HCT116 (cell line): ENCODE measurements at regions not wholly inside any gene's neighbourhood (a gene's known extent, or its start where the extent isn't known, plus 50 kb on each side); places are given as distances from the start of the nearest gene placed in this dataset.

Experiments
- ATAC-seq: fragments of 200-7000 bp; cut with Tn5 transposase; 2 replicates; pipeline ENCODE4 v1.9.1; 2020; ENCODE audit warnings: mild to moderate bottlenecking, moderate library complexity
- BruUV-seq: library from RNA; stranded (reverse); fragments of 400-500 nt; replicated peaks from 2 replicates; lab custom pipeline; 2021; lab: Mats Ljungman, UMichigan
- CTCF ChIA-PET: fragments of 300-600 bp; sonication (Branson Sonifier 250); formaldehyde crosslinking; loops from one replicate; lab custom pipeline; 2021; ENCODE audit warnings: antibody characterized with exemption; lab: Charles Lee
- POLR2A ChIA-PET: fragments of 300-600, 350-600 bp; sonication (Branson Sonifier 250); formaldehyde crosslinking; loops from one replicate; lab custom pipeline; 2021; ENCODE audit warnings: antibody characterized with exemption; lab: Charles Lee
- RAD21 ChIA-PET, 2 experiments: fragments of 300-600 bp; sonication (Branson Sonifier 250); formaldehyde crosslinking; loops; one replicate each; lab custom pipeline; 2023; ENCODE audit warnings: low total read pairs in 2 of 2; ENCODE audit not compliant: uncharacterized antibody in 2 of 2, unreplicated experiment in 2 of 2, low non-redundant PET in 1 of 2; lab: Charles Lee
- DNase-seq: peaks from one replicate; pipeline ENCODE4 v3.0.0-alpha.2; 2010; ENCODE audit warnings: low read depth, low spot score
- H2AFZ ChIP-seq: fragments of 200-600 bp; shearing (Covaris generic), sonication (generic); 2 replicates; pipeline ENCODE4 v1.6.1; 2017; ENCODE audit warnings: low read depth, mixed run types, mixed read lengths, antibody characterized with exemption, low read length; ENCODE audit not compliant: poor library complexity, severe bottlenecking
- H3K27ac ChIP-seq: 2 replicates; pipeline ENCODE4 v1.5.1; 2012; ENCODE audit warnings: low read depth, low read length
- H3K27me3 ChIP-seq: fragments of 200-600 bp; sonication (generic); 2 replicates; pipeline ENCODE4 v1.6.1; 2016; ENCODE audit warnings: mixed run types, low read length, mixed read lengths; ENCODE audit not compliant: insufficient read depth
- H3K36me3 ChIP-seq, 2 experiments: fragments of 200-500 bp in 1 of 2; fragments of 200-600 bp in 1 of 2; sonication (Bioruptor generic) in 1 of 2; sonication (generic) in 1 of 2; 2 replicates each; pipeline versions ENCODE4 v1.5.1 to v1.6.1; 2014 to 2016; ENCODE audit warnings: low read length in 2 of 2, inconsistent platforms in 1 of 2, mixed read lengths in 1 of 2, mixed run types in 1 of 2; ENCODE audit not compliant: insufficient read depth in 2 of 2, control insufficient read depth in 1 of 2
- H3K4me1 ChIP-seq, 2 experiments: fragments of 200-600 bp in 1 of 2; sonication (generic) in 1 of 2; 2 replicates each; pipeline versions ENCODE4 v1.5.1 to v1.6.1; 2012 to 2017; ENCODE audit warnings: low read length in 2 of 2, inconsistent platforms in 1 of 2, mild to moderate bottlenecking in 1 of 2, mixed read lengths in 1 of 2, mixed run types in 1 of 2, moderate library complexity in 1 of 2; ENCODE audit not compliant: insufficient read depth in 2 of 2, control insufficient read depth in 1 of 2
- H3K4me2 ChIP-seq: fragments of 200-600 bp; sonication (generic); 2 replicates; pipeline ENCODE4 v1.6.1; 2017; ENCODE audit warnings: mixed run types, low read length, mixed read lengths
- H3K4me3 ChIP-seq, 2 experiments: fragments of 200-600 bp in 1 of 2; sonication (generic) in 1 of 2; replicated peaks in 1 of 2; 2 replicates each; pipeline ENCODE4 v1.5.1; 2011 to 2016; ENCODE audit warnings: low read length in 2 of 2, control low read depth in 1 of 2, low read depth in 1 of 2, mild to moderate bottlenecking in 1 of 2, mixed read lengths in 1 of 2, mixed run types in 1 of 2
- H3K79me2 ChIP-seq: fragments of 200-600 bp; sonication (generic); 2 replicates; pipeline ENCODE4 v1.6.1; 2017; ENCODE audit warnings: mild to moderate bottlenecking, mixed run types, low read length, moderate library complexity, mixed read lengths; ENCODE audit not compliant: insufficient read depth
- H3K9ac ChIP-seq: fragments of 200-600 bp; sonication (generic); 2 replicates; pipeline ENCODE4 v1.6.1; 2016; ENCODE audit warnings: low read length, mixed read lengths
- H3K9me2 ChIP-seq: fragments of 200-600 bp; sonication (generic), shearing (Covaris generic); 2 replicates; pipeline ENCODE4 v1.6.1; 2017; ENCODE audit warnings: mixed run types, mild to moderate bottlenecking, moderate library complexity; ENCODE audit not compliant: insufficient read depth
- H3K9me3 ChIP-seq, 2 experiments: fragments of 200-500 bp in 1 of 2; fragments of 200-600 bp in 1 of 2; sonication (Bioruptor generic) in 1 of 2; sonication (generic) in 1 of 2; 2 replicates each; pipeline ENCODE4 v1.6.1; 2014 to 2017; ENCODE audit warnings: low read length in 2 of 2, mixed read lengths in 2 of 2, inconsistent platforms in 1 of 2, low read depth in 1 of 2, mild to moderate bottlenecking in 1 of 2, mixed run types in 1 of 2, moderate library complexity in 1 of 2; ENCODE audit not compliant: control insufficient read depth in 1 of 2, insufficient read depth in 1 of 2
- H4K20me1 ChIP-seq: fragments of 200-600 bp; sonication (generic), shearing (Covaris generic); 2 replicates; pipeline ENCODE4 v1.6.1; 2017; ENCODE audit warnings: mixed run types, mild to moderate bottlenecking, moderate library complexity; ENCODE audit not compliant: insufficient read depth
- CEBPB ChIP-seq: IDR thresholded peaks from 2 replicates; pipeline ENCODE4 v1.6.1; 2012; ENCODE audit warnings: low read depth
- EZH2phosphoT487 ChIP-seq: fragments of 200-600 bp; IDR thresholded peaks from 2 replicates; pipeline ENCODE4 v1.6.1; 2018; ENCODE audit warnings: antibody characterized with exemption, borderline replicate concordance
- FOSL1 ChIP-seq: IDR thresholded peaks from 2 replicates; pipeline ENCODE4 v1.6.1; 2012; ENCODE audit warnings: low read depth
- TCF7L2 ChIP-seq: IDR thresholded peaks from 2 replicates; pipeline ENCODE4 v1.7.0; 2011; ENCODE audit warnings: borderline replicate concordance, inconsistent platforms; ENCODE audit not compliant: insufficient read depth, insufficient read length; ENCODE audit errors: extremely low read depth
- YY1 ChIP-seq: IDR thresholded peaks from 2 replicates; pipeline ENCODE4 v1.6.1; 2011; ENCODE audit warnings: low read length, low read depth, moderate library complexity, mild to moderate bottlenecking; ENCODE audit not compliant: insufficient replicate concordance; ENCODE audit errors: extremely low read depth
- intact Hi-C: fragments of 100-400 bp; cut with micrococcal nuclease; formaldehyde crosslinking; loops from 2 replicates; pipeline ENCODE4 v1.10.0; 2022
- TF ChIP-seq, protein P1 (sequence below), 3 experiments: fragments of 200-600 bp in 1 of 3; sonication (generic) in 1 of 3; IDR thresholded peaks in 2 of 3; conservative IDR thresholded peaks in 1 of 3; 2 replicates each; pipeline ENCODE4 v1.5.1; 2012 to 2017; ENCODE audit warnings: low read depth in 2 of 3, low read length in 2 of 3, antibody characterized with exemption in 1 of 3, borderline replicate concordance in 1 of 3, control low read depth in 1 of 3, mild to moderate bottlenecking in 1 of 3, mixed read lengths in 1 of 3, mixed run types in 1 of 3, moderate library complexity in 1 of 3; ENCODE audit not compliant: insufficient read depth in 1 of 3
- TF ChIP-seq, protein P2 (sequence below): IDR thresholded peaks from 2 replicates; pipeline ENCODE4 v1.6.1; 2012; ENCODE audit warnings: low read depth
- TF ChIP-seq, protein P3 (sequence below): IDR thresholded peaks from 2 replicates; pipeline ENCODE4 v1.6.1; 2012

DNA sequence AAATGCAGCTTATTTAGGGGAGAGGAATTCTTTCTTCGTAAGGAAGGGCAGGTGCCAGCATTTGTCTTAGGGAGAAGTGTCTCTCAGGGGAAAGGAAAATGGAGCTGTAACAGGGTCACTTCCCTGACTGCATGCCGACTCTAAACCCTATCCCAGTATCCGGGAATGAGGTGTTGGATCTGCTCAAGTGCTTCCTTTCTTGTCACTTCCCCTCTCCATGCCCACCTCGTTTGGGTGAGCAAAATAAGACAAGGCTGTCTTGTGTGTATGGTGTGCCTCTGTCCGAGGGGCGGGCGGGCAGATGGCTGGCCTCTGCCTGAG, 230.1 kb upstream of the TPM1 start:
- Histone ChIP-seq H3K9me3 (no peaks in the 10 kb centered on the region), H3K9ac (no peak overlapping the region), H4K20me1 (no peaks in the 10 kb centered on the region), H3K79me2 (no peaks in the 10 kb centered on the region), H2AFZ (no peak overlapping the region), H3K9me2 (no peaks in the 10 kb centered on the region), H3K4me3 (no peak overlapping the region), H3K4me2 (peak overlapping the region; percentile 53), H3K27me3 (no peaks in the 10 kb centered on the region), H3K27ac (no peak overlapping the region), H3K4me1 (peaks cover 5 to 8% of the 10 kb centered on the region in 2 experiments), H3K36me3 (no peaks in the 10 kb centered on the region)
- ChIA-PET RAD21 (interaction anchor here in 1 of 2 experiments (0.7 kb wide), 1 partner anchor 16 kb away, joined by 3 read pairs; no protein-coding TSS in a partner anchor), POLR2A (no interaction called here), CTCF (no interaction called here)
- TF ChIP-seq TCF7L2 (no peak), YY1 (no peak), EZH2phosphoT487 (no peak), CEBPB (no peak), FOSL1 (no peak)
- TF ChIP-seq, protein P1, sequence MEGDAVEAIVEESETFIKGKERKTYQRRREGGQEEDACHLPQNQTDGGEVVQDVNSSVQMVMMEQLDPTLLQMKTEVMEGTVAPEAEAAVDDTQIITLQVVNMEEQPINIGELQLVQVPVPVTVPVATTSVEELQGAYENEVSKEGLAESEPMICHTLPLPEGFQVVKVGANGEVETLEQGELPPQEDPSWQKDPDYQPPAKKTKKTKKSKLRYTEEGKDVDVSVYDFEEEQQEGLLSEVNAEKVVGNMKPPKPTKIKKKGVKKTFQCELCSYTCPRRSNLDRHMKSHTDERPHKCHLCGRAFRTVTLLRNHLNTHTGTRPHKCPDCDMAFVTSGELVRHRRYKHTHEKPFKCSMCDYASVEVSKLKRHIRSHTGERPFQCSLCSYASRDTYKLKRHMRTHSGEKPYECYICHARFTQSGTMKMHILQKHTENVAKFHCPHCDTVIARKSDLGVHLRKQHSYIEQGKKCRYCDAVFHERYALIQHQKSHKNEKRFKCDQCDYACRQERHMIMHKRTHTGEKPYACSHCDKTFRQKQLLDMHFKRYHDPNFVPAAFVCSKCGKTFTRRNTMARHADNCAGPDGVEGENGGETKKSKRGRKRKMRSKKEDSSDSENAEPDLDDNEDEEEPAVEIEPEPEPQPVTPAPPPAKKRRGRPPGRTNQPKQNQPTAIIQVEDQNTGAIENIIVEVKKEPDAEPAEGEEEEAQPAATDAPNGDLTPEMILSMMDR (IDR thresholded peaks at IDR 0.05 in 2 of 3, conservative IDR thresholded peaks at IDR 0.05 in 1 of 3; ENCODE audit: borderline replicate concordance in 1 of 3, insufficient read depth in 1 of 3, low read depth in 2 of 3, low read length in 2 of 3): no peak
- TF ChIP-seq, protein P2, sequence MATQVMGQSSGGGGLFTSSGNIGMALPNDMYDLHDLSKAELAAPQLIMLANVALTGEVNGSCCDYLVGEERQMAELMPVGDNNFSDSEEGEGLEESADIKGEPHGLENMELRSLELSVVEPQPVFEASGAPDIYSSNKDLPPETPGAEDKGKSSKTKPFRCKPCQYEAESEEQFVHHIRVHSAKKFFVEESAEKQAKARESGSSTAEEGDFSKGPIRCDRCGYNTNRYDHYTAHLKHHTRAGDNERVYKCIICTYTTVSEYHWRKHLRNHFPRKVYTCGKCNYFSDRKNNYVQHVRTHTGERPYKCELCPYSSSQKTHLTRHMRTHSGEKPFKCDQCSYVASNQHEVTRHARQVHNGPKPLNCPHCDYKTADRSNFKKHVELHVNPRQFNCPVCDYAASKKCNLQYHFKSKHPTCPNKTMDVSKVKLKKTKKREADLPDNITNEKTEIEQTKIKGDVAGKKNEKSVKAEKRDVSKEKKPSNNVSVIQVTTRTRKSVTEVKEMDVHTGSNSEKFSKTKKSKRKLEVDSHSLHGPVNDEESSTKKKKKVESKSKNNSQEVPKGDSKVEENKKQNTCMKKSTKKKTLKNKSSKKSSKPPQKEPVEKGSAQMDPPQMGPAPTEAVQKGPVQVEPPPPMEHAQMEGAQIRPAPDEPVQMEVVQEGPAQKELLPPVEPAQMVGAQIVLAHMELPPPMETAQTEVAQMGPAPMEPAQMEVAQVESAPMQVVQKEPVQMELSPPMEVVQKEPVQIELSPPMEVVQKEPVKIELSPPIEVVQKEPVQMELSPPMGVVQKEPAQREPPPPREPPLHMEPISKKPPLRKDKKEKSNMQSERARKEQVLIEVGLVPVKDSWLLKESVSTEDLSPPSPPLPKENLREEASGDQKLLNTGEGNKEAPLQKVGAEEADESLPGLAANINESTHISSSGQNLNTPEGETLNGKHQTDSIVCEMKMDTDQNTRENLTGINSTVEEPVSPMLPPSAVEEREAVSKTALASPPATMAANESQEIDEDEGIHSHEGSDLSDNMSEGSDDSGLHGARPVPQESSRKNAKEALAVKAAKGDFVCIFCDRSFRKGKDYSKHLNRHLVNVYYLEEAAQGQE: no peak
- TF ChIP-seq, protein P3, sequence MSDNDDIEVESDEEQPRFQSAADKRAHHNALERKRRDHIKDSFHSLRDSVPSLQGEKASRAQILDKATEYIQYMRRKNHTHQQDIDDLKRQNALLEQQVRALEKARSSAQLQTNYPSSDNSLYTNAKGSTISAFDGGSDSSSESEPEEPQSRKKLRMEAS: no peak
- intact Hi-C loops: no loop called here
- no peak for DNase-seq
- BruUV-seq: no TSS peak
- ATAC-seq: no peak
